ENCODE measurements at regions not wholly inside any gene's neighbourhood (a gene's known extent, or its start where the extent isn't known, plus 50 kb on each side); places are given as distances from the start of the nearest gene placed in this dataset.
"Not testable (repeated sequence)": the region's sequence is repeated elsewhere in the genome, so short reads cannot be mapped to it uniquely, and the experiment has no call there.

DNA sequence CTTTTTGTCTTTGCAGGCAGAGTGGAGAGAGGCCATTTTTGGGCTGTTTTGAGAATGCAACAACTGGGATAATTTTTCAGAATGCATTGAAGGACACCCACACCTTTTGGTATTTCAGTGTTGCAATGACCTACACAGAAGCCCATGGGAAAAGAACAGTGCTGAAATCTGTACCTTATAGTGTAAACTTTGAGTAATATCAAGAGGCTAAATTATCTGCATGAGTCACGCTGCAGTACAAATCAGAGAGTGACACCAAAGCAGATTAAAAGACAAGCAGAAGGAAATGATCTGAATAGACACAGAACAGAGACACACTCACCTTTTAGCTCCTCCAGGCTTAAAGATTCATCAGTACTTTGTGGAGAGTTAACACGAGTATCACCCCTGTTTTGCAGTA lies 265.3 kb downstream of the PAX3 start:
- no peak for DNase-seq (ENCODE audit: low read depth, low spot score)
- in situ Hi-C loops (cut with HindIII; ENCODE audit: low pct_unique_long_range_greater_than_20kb, low sequenced_read_pairs): loop anchor here (25.0 kb wide), 1 partner anchor 529 kb away; no protein-coding TSS in a partner anchor

GRCh38 chr2:222025881-222026271 lies 272.9 kb downstream of the PAX3 start:
- in situ Hi-C loops (cut with HindIII; ENCODE audit: low pct_unique_long_range_greater_than_20kb, low sequenced_read_pairs): loop anchor here (25.0 kb wide), 1 partner anchor 536 kb away; no protein-coding TSS in a partner anchor
- DNase-seq (ENCODE audit: low read depth, low spot score): no peak

- DNase-seq (ENCODE audit: low read depth, low spot score): peak; percentile 65
- in situ Hi-C loops (cut with HindIII; ENCODE audit: low pct_unique_long_range_greater_than_20kb, low sequenced_read_pairs): loop anchor here (25.0 kb wide), 1 partner anchor 537 kb away; no protein-coding TSS in a partner anchor
Measured at GRCh38 chr2:222024932-222025880, 273.6 kb downstream of the PAX3 start.

GRCh38 chr2:222017252-222017850 lies 281.4 kb downstream of the PAX3 start:
- in situ Hi-C loops (cut with HindIII; ENCODE audit: low pct_unique_long_range_greater_than_20kb, low sequenced_read_pairs): no loop called here

GRCh38 chr2:222013889-222014288 lies 284.9 kb downstream of the PAX3 start:
- no peak for DNase-seq (ENCODE audit: low read depth, low spot score)
- in situ Hi-C loops (cut with HindIII; ENCODE audit: low pct_unique_long_range_greater_than_20kb, low sequenced_read_pairs): no loop called here

More at GRCh38 chr2:222017252-222017850, 281.4 kb downstream of the PAX3 start:
- DNase-seq (ENCODE audit: low read depth, low spot score): no peak

DNA sequence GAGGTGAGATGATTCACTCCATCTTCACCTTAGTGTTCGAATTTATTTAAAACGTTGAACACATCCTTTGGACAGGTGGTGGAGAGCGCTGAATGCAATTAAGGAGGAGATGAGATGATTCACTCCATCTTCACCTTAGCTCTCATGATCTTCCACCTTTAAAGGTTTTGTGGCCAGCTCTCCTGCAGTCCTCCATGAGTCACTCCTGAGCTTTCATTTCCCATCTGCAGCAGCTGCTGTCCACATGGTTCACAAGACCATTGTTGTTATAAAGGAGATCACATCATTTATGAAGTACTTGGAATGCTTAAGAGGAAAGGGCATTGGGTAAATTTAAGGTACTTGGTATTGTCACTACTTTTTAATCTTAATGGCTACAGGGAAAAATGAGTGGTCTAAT lies 298.5 kb downstream of the PAX3 start:
- DNase-seq (ENCODE audit: low read depth, low spot score): no peak
- in situ Hi-C loops (cut with HindIII; ENCODE audit: low pct_unique_long_range_greater_than_20kb, low sequenced_read_pairs): no loop called here

GRCh38 chr2:221999717-222000116 lies 299.1 kb downstream of the PAX3 start:
- in situ Hi-C loops (cut with HindIII; ENCODE audit: low pct_unique_long_range_greater_than_20kb, low sequenced_read_pairs): no loop called here
- no peak for DNase-seq (ENCODE audit: low read depth, low spot score)

- in situ Hi-C loops (cut with HindIII; ENCODE audit: low pct_unique_long_range_greater_than_20kb, low sequenced_read_pairs): no loop called here
- no peak for DNase-seq (ENCODE audit: low read depth, low spot score)
Measured at GRCh38 chr2:221999166-221999565, 299.6 kb downstream of the PAX3 start.

DNA sequence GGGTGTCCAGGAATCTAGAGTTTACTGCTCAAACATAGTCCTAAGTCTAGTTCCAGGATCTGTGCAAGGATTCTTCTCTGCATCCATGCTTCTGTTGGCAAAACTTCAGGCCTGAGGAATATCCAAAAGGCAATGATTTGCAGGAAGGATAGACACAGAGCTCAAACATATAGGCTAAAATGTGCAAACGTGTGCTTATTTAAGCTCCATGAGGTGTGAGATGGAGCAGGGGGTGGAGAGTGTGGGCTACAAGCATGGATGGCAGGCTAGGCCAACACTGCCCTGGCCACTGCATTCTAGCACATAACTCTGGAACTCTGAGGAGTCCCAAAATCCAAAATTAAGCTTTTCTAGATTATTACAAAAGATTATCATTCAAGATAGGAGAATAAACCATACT lies 301.1 kb downstream of the PAX3 start:
- in situ Hi-C loops (cut with HindIII; ENCODE audit: low pct_unique_long_range_greater_than_20kb, low sequenced_read_pairs): no loop called here
- DNase-seq (ENCODE audit: low read depth, low spot score): no peak

DNA sequence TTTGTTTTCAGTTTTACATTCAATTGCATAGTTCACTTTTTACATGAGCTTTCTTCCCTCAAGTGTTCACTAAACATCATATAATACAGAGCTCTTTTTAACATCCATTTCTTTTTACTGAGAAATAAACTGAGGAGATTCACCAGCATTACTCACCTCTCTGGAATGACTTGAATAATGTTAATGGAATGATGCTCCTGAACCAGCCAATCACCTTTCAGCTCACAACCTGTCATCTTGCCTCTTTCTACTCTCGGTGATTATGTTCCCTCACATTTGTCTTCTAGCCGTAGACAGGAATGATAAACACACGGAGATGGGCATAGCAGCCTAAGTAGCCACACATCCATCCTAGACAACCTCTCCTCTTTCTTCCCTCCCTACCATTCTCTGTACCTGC lies 301.7 kb downstream of the PAX3 start:
- in situ Hi-C loops (cut with HindIII; ENCODE audit: low pct_unique_long_range_greater_than_20kb, low sequenced_read_pairs): no loop called here
- no peak for DNase-seq (ENCODE audit: low read depth, low spot score)

DNA sequence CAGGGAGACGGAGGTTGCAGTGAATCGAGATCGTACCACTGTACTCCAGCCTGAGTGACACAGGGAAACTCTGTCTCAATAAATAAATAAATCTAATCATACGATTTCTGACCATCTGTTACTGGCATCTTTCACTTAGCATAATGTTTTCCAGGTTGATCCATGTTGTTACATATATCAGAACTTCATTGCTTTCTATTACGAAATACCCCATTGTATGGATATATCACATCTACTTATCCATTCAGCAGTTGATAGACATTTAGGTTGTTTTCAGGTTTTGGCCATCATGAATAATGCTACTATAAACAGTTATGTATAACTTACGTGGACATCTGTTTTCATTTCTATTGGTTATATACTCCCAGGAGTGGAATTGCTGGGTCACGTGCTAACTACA lies 303.9 kb downstream of the PAX3 start:
- in situ Hi-C loops (cut with HindIII; ENCODE audit: low pct_unique_long_range_greater_than_20kb, low sequenced_read_pairs): no loop called here
- no peak for DNase-seq (ENCODE audit: low read depth, low spot score)

DNA sequence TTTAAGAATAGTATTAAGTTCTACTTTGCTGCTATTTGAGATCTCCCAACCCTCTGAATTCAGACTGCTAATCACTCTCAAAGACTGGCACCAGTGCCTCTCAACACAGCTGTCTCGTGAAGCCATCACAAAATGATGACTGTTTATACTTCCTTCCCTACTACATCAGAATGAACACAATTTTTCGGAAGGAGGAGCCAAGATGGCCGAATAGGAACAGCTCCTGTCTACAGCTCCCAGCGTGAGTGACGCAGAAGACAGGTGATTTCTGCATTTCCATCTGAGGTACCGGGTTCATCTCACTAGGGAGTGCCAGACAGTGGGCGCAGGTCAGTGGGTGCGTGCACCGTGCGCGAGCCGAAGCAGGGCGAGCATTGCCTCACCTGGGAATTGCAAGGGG lies 314.4 kb downstream of the PAX3 start:
- in situ Hi-C loops (cut with HindIII; ENCODE audit: low pct_unique_long_range_greater_than_20kb, low sequenced_read_pairs); DNase-seq (ENCODE audit: low read depth, low spot score): not testable (repeated sequence)

DNA sequence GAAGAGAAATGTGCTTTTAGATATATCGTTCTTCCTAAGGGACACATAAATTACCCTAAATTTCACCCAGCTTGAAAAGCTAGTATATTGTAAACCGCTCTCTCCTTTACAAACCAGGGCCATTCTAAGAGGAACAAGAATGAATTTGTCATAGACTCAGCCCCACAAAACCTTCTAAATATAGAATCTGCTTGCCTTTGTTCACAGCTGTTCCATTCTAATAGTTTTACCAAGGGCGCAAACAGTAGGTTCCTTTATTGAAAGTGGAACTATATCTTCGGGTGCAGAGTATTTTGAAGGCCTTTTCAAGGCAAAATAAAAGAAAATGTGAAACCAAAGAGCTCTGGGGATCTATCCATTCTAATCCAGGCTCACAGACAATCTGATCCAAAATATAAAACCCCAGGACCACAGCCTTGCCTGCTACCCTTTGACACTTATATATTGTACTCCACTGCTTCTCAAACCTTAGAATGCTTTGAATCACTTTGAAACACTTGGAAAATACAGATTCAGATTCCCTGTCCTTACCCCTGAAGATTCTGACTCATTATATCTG lies 316.8 kb downstream of the PAX3 start:
- in situ Hi-C loops (cut with HindIII; ENCODE audit: low pct_unique_long_range_greater_than_20kb, low sequenced_read_pairs): no loop called here
- no peak for DNase-seq (ENCODE audit: low read depth, low spot score)

- DNase-seq (ENCODE audit: low read depth, low spot score): no peak
- in situ Hi-C loops (cut with HindIII; ENCODE audit: low pct_unique_long_range_greater_than_20kb, low sequenced_read_pairs): no loop called here
Measured at GRCh38 chr2:221975151-221975550, 323.6 kb downstream of the PAX3 start.

DNA sequence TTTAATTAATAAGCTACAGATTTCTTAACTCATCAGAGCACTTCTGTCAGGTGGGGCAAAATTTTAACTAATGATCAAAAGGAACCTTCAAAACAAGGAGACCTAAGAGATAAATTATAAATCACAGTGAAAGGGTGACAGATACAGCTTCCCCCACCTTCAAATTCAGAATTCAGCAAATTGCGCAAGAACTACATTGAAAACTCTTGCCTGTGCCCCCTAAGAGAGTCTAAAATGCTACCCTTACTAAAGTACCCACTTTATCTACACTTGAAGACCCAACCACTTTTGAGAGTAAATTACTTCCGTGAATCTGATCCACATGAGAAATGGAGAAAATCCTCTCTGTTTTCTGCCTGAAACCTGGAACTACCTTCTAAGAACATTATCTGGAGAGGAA lies 324.9 kb downstream of the PAX3 start:
- no peak for DNase-seq (ENCODE audit: low read depth, low spot score)
- in situ Hi-C loops (cut with HindIII; ENCODE audit: low pct_unique_long_range_greater_than_20kb, low sequenced_read_pairs): no loop called here

DNA sequence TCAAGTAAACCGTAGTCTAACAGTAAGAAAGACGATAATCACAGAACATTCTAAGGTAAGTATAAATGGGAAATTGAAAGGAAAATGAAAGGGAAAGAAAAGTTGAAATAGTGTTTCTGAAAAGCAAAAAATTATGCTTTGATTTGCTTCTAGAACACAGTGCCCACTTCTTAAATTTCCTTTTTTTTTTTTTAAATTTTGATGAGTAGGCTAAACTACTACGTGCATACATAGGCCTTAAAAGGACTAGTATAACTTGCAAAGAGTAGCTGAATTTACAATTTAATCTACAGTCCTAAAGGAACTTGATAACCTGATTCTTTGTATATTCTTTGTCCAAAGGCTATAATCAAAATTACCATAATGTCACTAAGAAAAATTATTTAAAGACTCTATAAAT lies 325.3 kb downstream of the PAX3 start:
- no peak for DNase-seq (ENCODE audit: low read depth, low spot score)
- in situ Hi-C loops (cut with HindIII; ENCODE audit: low pct_unique_long_range_greater_than_20kb, low sequenced_read_pairs): no loop called here

- in situ Hi-C loops (cut with HindIII; ENCODE audit: low pct_unique_long_range_greater_than_20kb, low sequenced_read_pairs): no loop called here
- DNase-seq (ENCODE audit: low read depth, low spot score): no peak
Measured at GRCh38 chr2:221972813-221973478, 325.9 kb downstream of the PAX3 start.

GRCh38 chr2:221970389-221970788 lies 328.4 kb downstream of the PAX3 start:
- in situ Hi-C loops (cut with HindIII; ENCODE audit: low pct_unique_long_range_greater_than_20kb, low sequenced_read_pairs): no loop called here
- DNase-seq (ENCODE audit: low read depth, low spot score): no peak
